ENCODE measurements at regions not wholly inside any gene's neighbourhood (a gene's known extent, or its start where the extent isn't known, plus 50 kb on each side); places are given as distances from the start of the nearest gene placed in this dataset.

- Histone ChIP-seq H3K27ac (ENCODE audit: low read length) (no peak overlapping the region), H3K4me3 (ENCODE audit: low read length) (no peak overlapping the region), H3K9ac (ENCODE audit: low read length) (no peak overlapping the region), H4K20me1 (ENCODE audit: insufficient read depth) (no peaks in the 10 kb centered on the region), H3K36me3 (ENCODE audit: insufficient read depth, low read length) (no peaks in the 10 kb centered on the region), H3K9me2 (ENCODE audit: insufficient read depth, low read length) (no peaks in the 10 kb centered on the region), H3F3A (ENCODE audit: insufficient read depth, low read length, poor library complexity, severe bottlenecking) (no peaks in the 10 kb centered on the region), H3K4me2 (ENCODE audit: low read length) (no peak overlapping the region), H3K9me3 (ENCODE audit: low read length) (no peaks in the 10 kb centered on the region), H2AFZ (ENCODE audit: low read depth, low read length) (no peak overlapping the region), H3K27me3 (ENCODE audit: insufficient read depth, low read depth, low read length) (no peaks in the 10 kb centered on the region), H3K79me2 (replicated peaks; ENCODE audit: insufficient read depth, low read length) (no peaks in the 10 kb centered on the region)
- TF ChIP-seq EP300 (conservative IDR thresholded peaks at IDR 0.05; ENCODE audit: poor library complexity, severe bottlenecking) = no peak
- no peak for TF ChIP-seq CTCF (IDR thresholded peaks at IDR 0.05; ENCODE audit: poor library complexity, severe bottlenecking)
- TF ChIP-seq TAF1 (IDR thresholded peaks at IDR 0.05; ENCODE audit: low read depth) = no peak
- TF ChIP-seq MXI1 (conservative IDR thresholded peaks at IDR 0.05; ENCODE audit: poor library complexity, severe bottlenecking) = no peak
- TF ChIP-seq REST (IDR thresholded peaks at IDR 0.05; ENCODE audit: borderline replicate concordance) = no peak
- no peak for TF ChIP-seq POLR2AphosphoS5 (IDR thresholded peaks at IDR 0.05)
- TF ChIP-seq SMC3 (conservative IDR thresholded peaks at IDR 0.05; ENCODE audit: poor library complexity) = no peak
- no peak for TF ChIP-seq RAD21 (conservative IDR thresholded peaks at IDR 0.05)
- no peak for TF ChIP-seq EZH2 (IDR thresholded peaks at IDR 0.05; ENCODE audit: borderline replicate concordance, insufficient read depth, low read length, poor library complexity, severe bottlenecking)
These were observed 198.5 kb upstream of the MTNR1B start for GRCh38 chr11:92770981-92771380.

DNA sequence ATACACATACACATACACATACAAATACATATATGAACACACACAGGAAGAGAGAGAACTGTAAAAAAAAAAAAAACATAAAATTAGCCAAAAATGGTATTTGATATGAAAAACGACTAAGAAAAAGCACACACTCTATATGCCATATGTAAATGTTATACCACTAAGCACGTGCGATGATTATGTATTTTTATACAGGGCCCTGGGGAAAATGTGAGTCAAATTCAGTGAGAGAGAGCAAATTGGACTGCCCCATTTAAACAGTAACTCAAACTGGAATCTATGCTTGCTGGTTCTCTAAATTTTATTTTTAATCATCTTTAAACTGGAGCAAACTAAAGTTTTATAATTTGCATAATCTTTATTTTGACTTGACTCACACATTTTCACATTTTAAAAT, 197.8 kb upstream of the MTNR1B start:
- Histone ChIP-seq H2AFZ (ENCODE audit: low read depth, low read length) (no peak overlapping the region), H3K27ac (ENCODE audit: low read length) (no peak overlapping the region), H3K27me3 (ENCODE audit: insufficient read depth, low read depth, low read length) (no peaks in the 10 kb centered on the region), H4K20me1 (ENCODE audit: insufficient read depth) (no peaks in the 10 kb centered on the region), H3K9me3 (ENCODE audit: low read length) (no peaks in the 10 kb centered on the region), H3K4me3 (ENCODE audit: low read length) (no peak overlapping the region), H3K9ac (ENCODE audit: low read length) (no peak overlapping the region), H3F3A (ENCODE audit: insufficient read depth, low read length, poor library complexity, severe bottlenecking) (no peaks in the 10 kb centered on the region), H3K9me2 (ENCODE audit: insufficient read depth, low read length) (no peaks in the 10 kb centered on the region), H3K36me3 (ENCODE audit: insufficient read depth, low read length) (no peaks in the 10 kb centered on the region), H3K4me2 (ENCODE audit: low read length) (no peak overlapping the region), H3K79me2 (replicated peaks; ENCODE audit: insufficient read depth, low read length) (no peaks in the 10 kb centered on the region)
- TF ChIP-seq MXI1 (conservative IDR thresholded peaks at IDR 0.05; ENCODE audit: poor library complexity, severe bottlenecking) (no peak), POLR2AphosphoS5 (IDR thresholded peaks at IDR 0.05) (no peak), CTCF (IDR thresholded peaks at IDR 0.05; ENCODE audit: poor library complexity, severe bottlenecking) (no peak), TAF1 (IDR thresholded peaks at IDR 0.05; ENCODE audit: low read depth) (no peak), SMC3 (conservative IDR thresholded peaks at IDR 0.05; ENCODE audit: poor library complexity) (no peak), RAD21 (conservative IDR thresholded peaks at IDR 0.05) (no peak), REST (IDR thresholded peaks at IDR 0.05; ENCODE audit: borderline replicate concordance) (no peak)

All from neural cell (in vitro differentiated cells).